A549 (cell line): ENCODE measurements at regions not wholly inside any gene's neighbourhood (a gene's known extent, or its start where the extent isn't known, plus 50 kb on each side); places are given as distances from the start of the nearest gene placed in this dataset.

ENCODE experiments used
- BHLHE40 ChIP-seq: IDR thresholded peaks from 2 replicates; pipeline ENCODE4 v1.6.1; 2012; ENCODE audit warnings: low read depth, low read length, inconsistent platforms
- EP300 ChIP-seq, 2 experiments: fragments of >200 bp; sonication (Bioruptor Twin); formaldehyde crosslinking; IDR thresholded peaks; 2 replicates in 1 of 2; 3 replicates in 1 of 2; pipeline ENCODE4 v1.6.1; 2016 to 2017
- TF ChIP-seq, protein P1 (sequence below): fragments of 200-600 bp; sonication (generic); IDR thresholded peaks from 2 replicates; pipeline ENCODE4 v1.6.1; 2016; ENCODE audit warnings: antibody characterized with exemption, mild to moderate bottlenecking, moderate library complexity
- TF ChIP-seq, protein P2 (sequence below): fragments of >200 bp; sonication (Bioruptor Twin); formaldehyde crosslinking; IDR thresholded peaks from 3 replicates; pipeline ENCODE4 v1.5.1; 2016

DNA sequence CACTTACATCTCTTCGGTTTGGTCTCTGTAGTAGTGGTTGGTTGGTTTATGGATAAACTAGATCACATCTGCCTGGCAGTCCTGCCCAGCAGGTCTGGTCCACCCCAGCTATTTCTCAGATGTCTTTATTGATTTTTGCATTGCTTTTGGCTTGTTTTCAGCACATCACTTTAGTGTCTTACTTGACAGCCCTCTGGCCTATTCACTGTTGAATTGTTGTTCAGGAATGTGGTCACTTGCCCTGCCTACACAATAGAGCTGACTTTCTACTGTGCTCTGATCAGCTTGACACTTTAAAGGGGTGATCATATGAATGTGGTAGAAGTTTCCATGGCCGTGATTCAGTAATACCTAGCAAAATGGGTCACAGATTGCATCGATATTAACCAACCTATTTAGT, 719.2 kb upstream of the LRRN3 start:
- TF ChIP-seq BHLHE40 (no peak), EP300 (IDR thresholded peaks at IDR 0.05) (no peak)
- TF ChIP-seq, protein P1, sequence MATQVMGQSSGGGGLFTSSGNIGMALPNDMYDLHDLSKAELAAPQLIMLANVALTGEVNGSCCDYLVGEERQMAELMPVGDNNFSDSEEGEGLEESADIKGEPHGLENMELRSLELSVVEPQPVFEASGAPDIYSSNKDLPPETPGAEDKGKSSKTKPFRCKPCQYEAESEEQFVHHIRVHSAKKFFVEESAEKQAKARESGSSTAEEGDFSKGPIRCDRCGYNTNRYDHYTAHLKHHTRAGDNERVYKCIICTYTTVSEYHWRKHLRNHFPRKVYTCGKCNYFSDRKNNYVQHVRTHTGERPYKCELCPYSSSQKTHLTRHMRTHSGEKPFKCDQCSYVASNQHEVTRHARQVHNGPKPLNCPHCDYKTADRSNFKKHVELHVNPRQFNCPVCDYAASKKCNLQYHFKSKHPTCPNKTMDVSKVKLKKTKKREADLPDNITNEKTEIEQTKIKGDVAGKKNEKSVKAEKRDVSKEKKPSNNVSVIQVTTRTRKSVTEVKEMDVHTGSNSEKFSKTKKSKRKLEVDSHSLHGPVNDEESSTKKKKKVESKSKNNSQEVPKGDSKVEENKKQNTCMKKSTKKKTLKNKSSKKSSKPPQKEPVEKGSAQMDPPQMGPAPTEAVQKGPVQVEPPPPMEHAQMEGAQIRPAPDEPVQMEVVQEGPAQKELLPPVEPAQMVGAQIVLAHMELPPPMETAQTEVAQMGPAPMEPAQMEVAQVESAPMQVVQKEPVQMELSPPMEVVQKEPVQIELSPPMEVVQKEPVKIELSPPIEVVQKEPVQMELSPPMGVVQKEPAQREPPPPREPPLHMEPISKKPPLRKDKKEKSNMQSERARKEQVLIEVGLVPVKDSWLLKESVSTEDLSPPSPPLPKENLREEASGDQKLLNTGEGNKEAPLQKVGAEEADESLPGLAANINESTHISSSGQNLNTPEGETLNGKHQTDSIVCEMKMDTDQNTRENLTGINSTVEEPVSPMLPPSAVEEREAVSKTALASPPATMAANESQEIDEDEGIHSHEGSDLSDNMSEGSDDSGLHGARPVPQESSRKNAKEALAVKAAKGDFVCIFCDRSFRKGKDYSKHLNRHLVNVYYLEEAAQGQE, result no peak
- TF ChIP-seq, protein P2, sequence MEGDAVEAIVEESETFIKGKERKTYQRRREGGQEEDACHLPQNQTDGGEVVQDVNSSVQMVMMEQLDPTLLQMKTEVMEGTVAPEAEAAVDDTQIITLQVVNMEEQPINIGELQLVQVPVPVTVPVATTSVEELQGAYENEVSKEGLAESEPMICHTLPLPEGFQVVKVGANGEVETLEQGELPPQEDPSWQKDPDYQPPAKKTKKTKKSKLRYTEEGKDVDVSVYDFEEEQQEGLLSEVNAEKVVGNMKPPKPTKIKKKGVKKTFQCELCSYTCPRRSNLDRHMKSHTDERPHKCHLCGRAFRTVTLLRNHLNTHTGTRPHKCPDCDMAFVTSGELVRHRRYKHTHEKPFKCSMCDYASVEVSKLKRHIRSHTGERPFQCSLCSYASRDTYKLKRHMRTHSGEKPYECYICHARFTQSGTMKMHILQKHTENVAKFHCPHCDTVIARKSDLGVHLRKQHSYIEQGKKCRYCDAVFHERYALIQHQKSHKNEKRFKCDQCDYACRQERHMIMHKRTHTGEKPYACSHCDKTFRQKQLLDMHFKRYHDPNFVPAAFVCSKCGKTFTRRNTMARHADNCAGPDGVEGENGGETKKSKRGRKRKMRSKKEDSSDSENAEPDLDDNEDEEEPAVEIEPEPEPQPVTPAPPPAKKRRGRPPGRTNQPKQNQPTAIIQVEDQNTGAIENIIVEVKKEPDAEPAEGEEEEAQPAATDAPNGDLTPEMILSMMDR, result no peak
